HEK293 (cell line): ENCODE measurements at regions not wholly inside any gene's neighbourhood (a gene's known extent, or its start where the extent isn't known, plus 50 kb on each side); places are given as distances from the start of the nearest gene placed in this dataset.
"Not testable (repeated sequence)": the region's sequence is repeated elsewhere in the genome, so short reads cannot be mapped to it uniquely, and the experiment has no call there.

ENCODE experiments used
- CTCF ChIA-PET: fragments of 350-600 bp; formaldehyde crosslinking; extraction: SDS; loops from one replicate; lab custom pipeline; 2021; ENCODE audit warnings: antibody characterized with exemption; lab: Yijun Ruan, JAX
- POLR2A ChIA-PET: fragments of 300-600 bp; formaldehyde crosslinking; extraction: SDS; loops from one replicate; lab custom pipeline; 2020; ENCODE audit warnings: antibody characterized with exemption, inconsistent platforms; lab: Yijun Ruan, JAX
- H3K27ac ChIP-seq: fragments of 200-500 bp; sonication (Bioruptor generic); 2 replicates; pipeline ENCODE4 v1.5.1; 2014; ENCODE audit warnings: low read depth, low read length, control low read depth, inconsistent platforms; ENCODE audit errors: extremely low read depth
- H3K36me3 ChIP-seq, 2 experiments: fragments of 200-500 bp in 1 of 2; sonication (Bioruptor generic) in 1 of 2; 1 replicate in 1 of 2; 2 replicates in 1 of 2; pipeline ENCODE4 v1.5.1; 2014 to 2017; ENCODE audit warnings: inconsistent platforms in 2 of 2, low read length in 2 of 2; ENCODE audit not compliant: control insufficient read depth in 2 of 2, insufficient read depth in 1 of 2
- H3K4me1 ChIP-seq: fragments of 200-500 bp; sonication (Bioruptor generic); 2 replicates; pipeline ENCODE4 v1.5.1; 2014; ENCODE audit warnings: mild to moderate bottlenecking, low read length, inconsistent platforms; ENCODE audit not compliant: control insufficient read depth, insufficient read depth
- H3K4me3 ChIP-seq: 2 replicates; pipeline ENCODE4 v1.5.1; 2011; ENCODE audit warnings: low read depth, mild to moderate bottlenecking, control low read depth, low read length, moderate library complexity
- H3K9me3 ChIP-seq: fragments of 200-500 bp; sonication (Bioruptor generic); 2 replicates; pipeline ENCODE4 v1.5.1; 2014; ENCODE audit warnings: low read depth, low read length, inconsistent platforms; ENCODE audit not compliant: control insufficient read depth, insufficient read depth
- BCL11A ChIP-seq: fragments of 450-650 bp; formaldehyde crosslinking; IDR thresholded peaks from 2 replicates; pipeline ENCODE4 v1.5.1; 2016; ENCODE audit warnings: low read depth, missing biosample characterization, missing genetic modification characterization
- IKZF3 ChIP-seq: fragments of 450-650 bp; IDR thresholded peaks from 2 replicates; pipeline ENCODE4 v1.5.0; 2018; ENCODE audit warnings: missing biosample characterization, mild to moderate bottlenecking, missing genetic modification characterization, moderate library complexity
- MEIS1 ChIP-seq: sonication (generic); formaldehyde crosslinking; IDR thresholded peaks from 2 replicates; pipeline ENCODE4 v1.8.1; 2022; ENCODE audit warnings: missing genetic modification reagents, mild to moderate bottlenecking, borderline replicate concordance
- OSR2 ChIP-seq: fragments of 450-650 bp; formaldehyde crosslinking; IDR thresholded peaks from 2 replicates; pipeline ENCODE4 v1.5.1; 2016; ENCODE audit warnings: missing biosample characterization, missing genetic modification characterization
- SETDB1 ChIP-seq: IDR thresholded peaks from one replicate; pipeline ENCODE4 v1.6.1; 2017; ENCODE audit warnings: mild to moderate bottlenecking, low read length, moderate library complexity, mixed read lengths; ENCODE audit not compliant: insufficient read length
- TCF7L2 ChIP-seq: IDR thresholded peaks from 2 replicates; pipeline ENCODE4 v1.6.1; 2011; ENCODE audit warnings: low read depth, mild to moderate bottlenecking, inconsistent platforms, low read length, moderate library complexity, borderline replicate concordance
- TRIM28 ChIP-seq: IDR thresholded peaks from 2 replicates; pipeline ENCODE4 v1.6.1; 2011; ENCODE audit warnings: low read length, control low read depth, borderline replicate concordance
- YY2 ChIP-seq: fragments of 450-650 bp; formaldehyde crosslinking; IDR thresholded peaks from 2 replicates; pipeline ENCODE4 v1.5.1; 2016; ENCODE audit warnings: missing biosample characterization, missing genetic modification characterization
- ZBTB10 ChIP-seq: fragments of 450-650 bp; formaldehyde crosslinking; IDR thresholded peaks from 2 replicates; pipeline ENCODE4 v1.5.1; 2016; ENCODE audit warnings: missing biosample characterization, missing genetic modification characterization
- ZFP3 ChIP-seq: fragments of 450-650 bp; formaldehyde crosslinking; IDR thresholded peaks from 2 replicates; pipeline ENCODE4 v1.5.1; 2016; ENCODE audit warnings: low read depth, missing biosample characterization, missing genetic modification characterization
- ZNF341 ChIP-seq: fragments of 450-650 bp; formaldehyde crosslinking; IDR thresholded peaks from 2 replicates; pipeline ENCODE4; 2016; ENCODE audit warnings: low read depth, missing biosample characterization, missing genetic modification characterization
- ZNF433 ChIP-seq: fragments of 450-650 bp; formaldehyde crosslinking; IDR thresholded peaks from 2 replicates; pipeline ENCODE4 v1.5.1; 2016; ENCODE audit warnings: missing biosample characterization, missing genetic modification characterization, low read depth
- ZNF555 ChIP-seq: fragments of 450-650 bp; formaldehyde crosslinking; conservative IDR thresholded peaks from 2 replicates; pipeline ENCODE4 v1.5.1; 2017; ENCODE audit warnings: missing biosample characterization, mild to moderate bottlenecking, missing genetic modification characterization, inconsistent platforms
- ZNF629 ChIP-seq: fragments of 450-650 bp; formaldehyde crosslinking; IDR thresholded peaks from 2 replicates; pipeline ENCODE4 v1.5.1; 2017; ENCODE audit warnings: missing biosample characterization, missing genetic modification characterization
- ZNF658 ChIP-seq: fragments of 450-650 bp; formaldehyde crosslinking; IDR thresholded peaks from 2 replicates; pipeline ENCODE4; 2016; ENCODE audit warnings: missing biosample characterization, missing genetic modification characterization
- ZNF707 ChIP-seq: fragments of 450-650 bp; formaldehyde crosslinking; IDR thresholded peaks from 2 replicates; pipeline ENCODE4 v1.5.1; 2016; ENCODE audit warnings: missing biosample characterization, missing genetic modification characterization
- ZNF792 ChIP-seq: fragments of 450-650 bp; formaldehyde crosslinking; IDR thresholded peaks from 2 replicates; pipeline ENCODE4 v1.5.1; 2016; ENCODE audit warnings: missing biosample characterization, missing genetic modification characterization
- TF ChIP-seq, protein P1 (sequence below): fragments of 450-650 bp; formaldehyde crosslinking; IDR thresholded peaks from 2 replicates; pipeline ENCODE4 v1.5.1; 2016; ENCODE audit warnings: missing biosample characterization, missing genetic modification characterization, low read depth
- TF ChIP-seq, protein P2 (sequence below): fragments of 450-650 bp; formaldehyde crosslinking; IDR thresholded peaks from 2 replicates; pipeline ENCODE4 v1.5.1; 2016; ENCODE audit warnings: missing biosample characterization, missing genetic modification characterization

DNA sequence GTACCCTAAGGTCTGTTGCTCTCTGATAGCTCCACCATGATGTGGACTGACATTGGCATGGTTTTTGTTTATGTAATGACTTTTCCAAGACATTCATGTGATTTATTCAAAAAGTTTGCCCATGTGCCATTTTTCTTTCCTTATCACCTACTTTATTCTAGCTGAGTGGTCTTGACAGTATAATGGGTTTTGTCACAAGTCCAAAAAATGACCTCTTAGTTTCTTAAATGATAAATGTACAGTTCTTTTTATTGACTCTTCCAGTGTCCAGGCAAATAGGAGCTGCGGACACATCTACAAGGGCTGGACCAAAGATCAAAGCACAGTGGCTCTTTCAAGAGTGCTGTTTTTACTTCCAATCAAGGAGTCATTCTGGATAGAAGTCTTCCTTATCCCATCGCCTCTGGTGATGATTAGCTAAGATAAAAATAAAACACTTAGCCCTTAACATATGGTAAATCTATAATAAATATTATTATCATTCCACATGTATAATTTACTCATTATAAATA lies 141.4 kb downstream of the MMUT start:
- Histone ChIP-seq H3K36me3 (no peaks in the 10 kb centered on the region), H3K4me1 (no peaks in the 10 kb centered on the region), H3K27ac (no peak overlapping the region)
- peak; percentile 93 for TF ChIP-seq TCF7L2
- no peak for TF ChIP-seq YY2 (tag by site-specific recombination)
- TF ChIP-seq, all 188 proteins: peak for 1
- ChIA-PET POLR2A (no interaction called here), CTCF (interaction anchor here (0.6 to 0.7 kb wide), 2 partner anchors 485 to 507 kb away, joined by 3 to 4 read pairs; no protein-coding TSS in a partner anchor)
- Histone ChIP-seq H3K9me3 (no peaks in the 10 kb centered on the region), H3K4me3 (no peak overlapping the region)

GRCh38 chr6:49305010-49305409 lies 158.0 kb downstream of the MMUT start:
- Histone ChIP-seq H3K9me3 (no peaks in the 10 kb centered on the region), H3K4me1 (no peaks in the 10 kb centered on the region), H3K36me3 (no peaks in the 10 kb centered on the region), H3K27ac (no peak overlapping the region), H3K4me3 (no peak overlapping the region)
- POLR2A ChIA-PET: no interaction called here
- CTCF ChIA-PET: no interaction called here
- TF ChIP-seq ZFP3 (tag by site-specific recombination): no peak
- TF ChIP-seq IKZF3 (tag by site-specific recombination): no peak
- no peak for TF ChIP-seq ZNF707 (tag by site-specific recombination)
- no peak for TF ChIP-seq MEIS1
- no peak for TF ChIP-seq ZBTB10 (tag by site-specific recombination)
- no peak for TF ChIP-seq ZNF792 (tag by site-specific recombination)

DNA sequence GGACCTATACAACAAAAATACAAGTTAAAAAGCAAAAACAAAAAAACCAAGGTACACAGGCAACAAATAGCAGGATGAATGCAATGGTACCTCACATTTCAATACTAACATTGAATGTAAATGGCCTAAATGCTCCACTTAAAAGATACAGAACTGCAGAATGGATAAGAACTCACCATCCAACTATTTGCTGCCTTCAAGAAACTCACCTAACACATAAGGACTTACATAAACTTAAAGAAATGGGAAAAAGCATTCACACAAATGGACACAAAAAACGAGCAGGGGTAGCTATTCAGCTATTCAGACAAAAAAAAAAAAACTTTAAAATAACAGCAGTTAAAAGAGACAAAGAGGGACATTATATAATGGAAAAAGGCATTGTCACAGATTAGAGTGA lies 158.7 kb downstream of the MMUT start:
- POLR2A ChIA-PET, H3K4me3 ChIP-seq, H3K36me3 ChIP-seq, H3K27ac ChIP-seq, H3K4me1 ChIP-seq, H3K9me3 ChIP-seq: not testable (repeated sequence)
- CTCF ChIA-PET: interaction anchor here (1.8 kb wide), 1 partner anchor 106 kb away, joined by 3 read pairs; no protein-coding TSS in a partner anchor
- TF ChIP-seq SETDB1: peak; percentile 69
- peak; percentile 56; the same call in 1 of the 2 replicates for TF ChIP-seq TRIM28

GRCh38 chr6:49300911-49301310 lies 162.1 kb downstream of the MMUT start:
- Histone ChIP-seq H3K9me3 (no peaks in the 10 kb centered on the region), H3K36me3 (no peaks in the 10 kb centered on the region), H3K4me3 (no peak overlapping the region), H3K27ac (no peak overlapping the region), H3K4me1 (no peaks in the 10 kb centered on the region)
- ChIA-PET POLR2A (no interaction called here), CTCF (interaction anchor here (0.5 kb wide), 1 partner anchor 673 kb away, joined by 3 read pairs; no protein-coding TSS in a partner anchor)
- TF ChIP-seq ZNF555 (tag by site-specific recombination): no peak
- TF ChIP-seq ZNF433: no peak
- no peak for TF ChIP-seq TRIM28
- no peak for TF ChIP-seq MEIS1
- TF ChIP-seq ZNF341 (tag by site-specific recombination): no peak
- TF ChIP-seq BCL11A: no peak
- no peak for TF ChIP-seq OSR2 (tag by site-specific recombination)
- no peak for TF ChIP-seq ZNF658 (tag by site-specific recombination)
- TF ChIP-seq, protein P1, sequence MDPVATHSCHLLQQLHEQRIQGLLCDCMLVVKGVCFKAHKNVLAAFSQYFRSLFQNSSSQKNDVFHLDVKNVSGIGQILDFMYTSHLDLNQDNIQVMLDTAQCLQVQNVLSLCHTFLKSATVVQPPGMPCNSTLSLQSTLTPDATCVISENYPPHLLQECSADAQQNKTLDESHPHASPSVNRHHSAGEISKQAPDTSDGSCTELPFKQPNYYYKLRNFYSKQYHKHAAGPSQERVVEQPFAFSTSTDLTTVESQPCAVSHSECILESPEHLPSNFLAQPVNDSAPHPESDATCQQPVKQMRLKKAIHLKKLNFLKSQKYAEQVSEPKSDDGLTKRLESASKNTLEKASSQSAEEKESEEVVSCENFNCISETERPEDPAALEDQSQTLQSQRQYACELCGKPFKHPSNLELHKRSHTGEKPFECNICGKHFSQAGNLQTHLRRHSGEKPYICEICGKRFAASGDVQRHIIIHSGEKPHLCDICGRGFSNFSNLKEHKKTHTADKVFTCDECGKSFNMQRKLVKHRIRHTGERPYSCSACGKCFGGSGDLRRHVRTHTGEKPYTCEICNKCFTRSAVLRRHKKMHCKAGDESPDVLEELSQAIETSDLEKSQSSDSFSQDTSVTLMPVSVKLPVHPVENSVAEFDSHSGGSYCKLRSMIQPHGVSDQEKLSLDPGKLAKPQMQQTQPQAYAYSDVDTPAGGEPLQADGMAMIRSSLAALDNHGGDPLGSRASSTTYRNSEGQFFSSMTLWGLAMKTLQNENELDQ: no peak
- TF ChIP-seq ZNF792 (tag by site-specific recombination): no peak
- TF ChIP-seq, protein P2, sequence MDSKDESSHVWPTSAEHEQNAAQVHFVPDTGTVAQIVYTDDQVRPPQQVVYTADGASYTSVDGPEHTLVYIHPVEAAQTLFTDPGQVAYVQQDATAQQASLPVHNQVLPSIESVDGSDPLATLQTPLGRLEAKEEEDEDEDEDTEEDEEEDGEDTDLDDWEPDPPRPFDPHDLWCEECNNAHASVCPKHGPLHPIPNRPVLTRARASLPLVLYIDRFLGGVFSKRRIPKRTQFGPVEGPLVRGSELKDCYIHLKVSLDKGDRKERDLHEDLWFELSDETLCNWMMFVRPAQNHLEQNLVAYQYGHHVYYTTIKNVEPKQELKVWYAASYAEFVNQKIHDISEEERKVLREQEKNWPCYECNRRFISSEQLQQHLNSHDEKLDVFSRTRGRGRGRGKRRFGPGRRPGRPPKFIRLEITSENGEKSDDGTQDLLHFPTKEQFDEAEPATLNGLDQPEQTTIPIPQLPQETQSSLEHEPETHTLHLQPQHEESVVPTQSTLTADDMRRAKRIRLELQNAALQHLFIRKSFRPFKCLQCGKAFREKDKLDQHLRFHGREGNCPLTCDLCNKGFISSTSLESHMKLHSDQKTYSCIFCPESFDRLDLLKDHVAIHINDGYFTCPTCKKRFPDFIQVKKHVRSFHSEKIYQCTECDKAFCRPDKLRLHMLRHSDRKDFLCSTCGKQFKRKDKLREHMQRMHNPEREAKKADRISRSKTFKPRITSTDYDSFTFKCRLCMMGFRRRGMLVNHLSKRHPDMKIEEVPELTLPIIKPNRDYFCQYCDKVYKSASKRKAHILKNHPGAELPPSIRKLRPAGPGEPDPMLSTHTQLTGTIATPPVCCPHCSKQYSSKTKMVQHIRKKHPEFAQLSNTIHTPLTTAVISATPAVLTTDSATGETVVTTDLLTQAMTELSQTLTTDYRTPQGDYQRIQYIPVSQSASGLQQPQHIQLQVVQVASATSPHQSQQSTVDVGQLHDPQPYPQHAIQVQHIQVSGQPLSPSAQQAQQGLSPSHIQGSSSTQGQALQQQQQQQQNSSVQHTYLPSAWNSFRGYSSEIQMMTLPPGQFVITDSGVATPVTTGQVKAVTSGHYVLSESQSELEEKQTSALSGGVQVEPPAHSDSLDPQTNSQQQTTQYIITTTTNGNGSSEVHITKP (tag by site-specific recombination): no peak
- no peak for TF ChIP-seq ZNF629 (tag by site-specific recombination)
